DND-41 (cell line): ENCODE measurements at regions not wholly inside any gene's neighbourhood (a gene's known extent, or its start where the extent isn't known, plus 50 kb on each side); places are given as distances from the start of the nearest gene placed in this dataset.

Experiments
- ATAC-seq: fragments of 200-7000 bp; cut with Tn5 transposase; 3 replicates; pipeline ENCODE4 v1.9.1; 2021; ENCODE audit warnings: low read depth; ENCODE audit not compliant: insufficient read depth
- DNase-seq: peaks from one replicate; pipeline ENCODE4 v3.0.0-alpha.2; 2020
- H2AFZ ChIP-seq: 2 replicates; pipeline ENCODE4 v1.6.0; 2012; ENCODE audit warnings: low read depth, low read length
- H3K27ac ChIP-seq: 2 replicates; pipeline ENCODE4 v1.5.1; 2012; ENCODE audit warnings: low read length, inconsistent platforms
- H3K27me3 ChIP-seq: fragments of 200-600 bp; sonication (generic); 2 replicates; pipeline ENCODE4 v1.6.0; 2012; ENCODE audit warnings: low read length, mild to moderate bottlenecking, inconsistent platforms; ENCODE audit not compliant: insufficient read depth, poor library complexity
- H3K36me3 ChIP-seq: 2 replicates; pipeline ENCODE4 v1.5.1; 2012; ENCODE audit warnings: low read length, inconsistent platforms; ENCODE audit not compliant: insufficient read depth
- H3K4me1 ChIP-seq: 2 replicates; pipeline ENCODE4 v1.5.1; 2012; ENCODE audit warnings: mild to moderate bottlenecking, low read length; ENCODE audit not compliant: insufficient read depth
- H3K4me2 ChIP-seq: 2 replicates; pipeline ENCODE4 v1.6.0; 2012; ENCODE audit warnings: mild to moderate bottlenecking, moderate library complexity, low read length, inconsistent platforms; ENCODE audit not compliant: insufficient read depth
- H3K4me3 ChIP-seq, 2 experiments: fragments of 200-600 bp in 1 of 2; shearing (Covaris generic) in 1 of 2; 2 replicates each; pipeline ENCODE4 v1.5.1; 2012 to 2016; ENCODE audit warnings: inconsistent platforms in 2 of 2, low read length in 2 of 2, mild to moderate bottlenecking in 2 of 2, low read depth in 1 of 2, moderate library complexity in 1 of 2
- H3K79me2 ChIP-seq: 2 replicates; pipeline ENCODE4 v1.6.0; 2012; ENCODE audit warnings: low read length, inconsistent platforms; ENCODE audit not compliant: insufficient read depth
- H3K9ac ChIP-seq: 2 replicates; pipeline ENCODE4 v1.6.0; 2012; ENCODE audit warnings: low read depth, mild to moderate bottlenecking, inconsistent platforms, low read length, moderate library complexity
- H3K9me3 ChIP-seq: 2 replicates; pipeline ENCODE4 v1.5.1; 2012; ENCODE audit warnings: low read length, moderate library complexity, mild to moderate bottlenecking, inconsistent platforms; ENCODE audit not compliant: insufficient read depth, severe bottlenecking
- H4K20me1 ChIP-seq: 2 replicates; pipeline ENCODE4 v1.6.0; 2012; ENCODE audit warnings: low read length; ENCODE audit not compliant: insufficient read depth
- CTCF ChIP-seq: IDR thresholded peaks from 2 replicates; pipeline ENCODE4 v1.5.1; 2012; ENCODE audit warnings: borderline replicate concordance, low read length, moderate library complexity, mild to moderate bottlenecking; ENCODE audit not compliant: poor library complexity, severe bottlenecking; ENCODE audit errors: extremely low read depth
- EZH2 ChIP-seq: IDR thresholded peaks from 3 replicates; pipeline ENCODE4 v1.6.1; 2012; ENCODE audit warnings: borderline replicate concordance, low read depth, mild to moderate bottlenecking, moderate library complexity, low read length, inconsistent platforms; ENCODE audit not compliant: severe bottlenecking

GRCh38 chr2:215624423-215624829, 188.6 kb upstream of the FN1 start:
- ATAC-seq, result no peak
- Histone ChIP-seq H4K20me1 (no peaks in the 10 kb centered on the region), H3K9me3 (no peaks in the 10 kb centered on the region), H3K4me1 (no peaks in the 10 kb centered on the region), H3K9ac (no peak overlapping the region), H3K4me2 (no peak overlapping the region), H2AFZ (no peak overlapping the region), H3K4me3 (no peak overlapping the region), H3K36me3 (no peaks in the 10 kb centered on the region), H3K79me2 (no peaks in the 10 kb centered on the region), H3K27me3 (no peaks in the 10 kb centered on the region), H3K27ac (no peak overlapping the region)
- TF ChIP-seq CTCF (no peak), EZH2 (no peak)
- DNase-seq, result no peak

- Histone ChIP-seq H3K27ac (no peak overlapping the region), H3K79me2 (no peaks in the 10 kb centered on the region), H3K4me2 (no peak overlapping the region), H3K36me3 (no peaks in the 10 kb centered on the region), H3K9me3 (no peaks in the 10 kb centered on the region), H3K27me3 (no peaks in the 10 kb centered on the region), H2AFZ (no peak overlapping the region), H4K20me1 (no peaks in the 10 kb centered on the region), H3K4me1 (no peaks in the 10 kb centered on the region), H3K4me3 (no peak overlapping the region), H3K9ac (no peak overlapping the region)
- ATAC-seq (no peak), DNase-seq (no peak)
- TF ChIP-seq EZH2 (no peak), CTCF (no peak)
These were observed 187.0 kb upstream of the FN1 start for GRCh38 chr2:215622837-215623236.

- no peaks in the 10 kb centered on the region for H3K4me1 ChIP-seq
- no peak for DNase-seq
- no peak overlapping the region for H3K4me3 ChIP-seq
- no peaks in the 10 kb centered on the region for H3K79me2 ChIP-seq
- no peak for ATAC-seq
- H3K9me3 ChIP-seq, result no peaks in the 10 kb centered on the region
- TF ChIP-seq EZH2 (no peak), CTCF (no peak)
- no peaks in the 10 kb centered on the region for H3K36me3 ChIP-seq
- H3K4me2 ChIP-seq, result no peak overlapping the region
- H3K27me3 ChIP-seq, result no peaks in the 10 kb centered on the region
- H2AFZ ChIP-seq, result no peak overlapping the region
- no peaks in the 10 kb centered on the region for H4K20me1 ChIP-seq
- no peak overlapping the region for H3K9ac ChIP-seq
- H3K27ac ChIP-seq, result no peak overlapping the region
These were observed 185.5 kb upstream of the FN1 start for GRCh38 chr2:215621381-215621780.

GRCh38 chr2:215620528-215620927, 184.7 kb upstream of the FN1 start:
- no peak for ATAC-seq
- H3K4me3 ChIP-seq, result no peak overlapping the region
- no peak overlapping the region for H3K27ac ChIP-seq
- TF ChIP-seq CTCF (no peak), EZH2 (no peak)
- H3K9me3 ChIP-seq, result no peaks in the 10 kb centered on the region
- no peaks in the 10 kb centered on the region for H4K20me1 ChIP-seq
- H3K79me2 ChIP-seq, result no peaks in the 10 kb centered on the region
- no peak overlapping the region for H3K9ac ChIP-seq
- no peak overlapping the region for H3K4me2 ChIP-seq
- no peaks in the 10 kb centered on the region for H3K36me3 ChIP-seq
- no peaks in the 10 kb centered on the region for H3K27me3 ChIP-seq
- no peaks in the 10 kb centered on the region for H3K4me1 ChIP-seq
- no peak overlapping the region for H2AFZ ChIP-seq
- DNase-seq, result no peak
